ENCODE measurements at regions not wholly inside any gene's neighbourhood (a gene's known extent, or its start where the extent isn't known, plus 50 kb on each side); places are given as distances from the start of the nearest gene placed in this dataset.

- TF ChIP-seq CTCF (IDR thresholded peaks at IDR 0.05): no peak
- TF ChIP-seq REST (IDR thresholded peaks at IDR 0.05; ENCODE audit: insufficient read depth in 1 of 2, low read depth in 2 of 2, low read length in 1 of 2): no peak
- no peak for TF ChIP-seq POLR2AphosphoS5 (IDR thresholded peaks at IDR 0.05; ENCODE audit: low read depth, low read length)
- no peak for TF ChIP-seq SIN3A (IDR thresholded peaks at IDR 0.05; ENCODE audit: borderline replicate concordance, insufficient read depth, low read depth, low read length)
- no peak for TF ChIP-seq TCF7L2 (IDR thresholded peaks at IDR 0.05; ENCODE audit: low read depth, low read length)
Measured at GRCh38 chr3:124316034-124316287, 324.0 kb upstream of the ROPN1 start.
